Eye (tissue), 1 donor: ENCODE measurements at regions not wholly inside any gene's neighbourhood (a gene's known extent, or its start where the extent isn't known, plus 50 kb on each side); places are given as distances from the start of the nearest gene placed in this dataset.

Experiments used
- DNase-seq: peaks from one replicate; pipeline ENCODE4 v3.0.0-alpha.2; 2015

- peak; percentile 67 for DNase-seq
These were observed 1262.0 kb downstream of the TYW1 start for GRCh38 chr7:68258609-68259008.

GRCh38 chr7:68265258-68265657 lies 1268.6 kb downstream of the TYW1 start:
- DNase-seq, result no peak

DNA sequence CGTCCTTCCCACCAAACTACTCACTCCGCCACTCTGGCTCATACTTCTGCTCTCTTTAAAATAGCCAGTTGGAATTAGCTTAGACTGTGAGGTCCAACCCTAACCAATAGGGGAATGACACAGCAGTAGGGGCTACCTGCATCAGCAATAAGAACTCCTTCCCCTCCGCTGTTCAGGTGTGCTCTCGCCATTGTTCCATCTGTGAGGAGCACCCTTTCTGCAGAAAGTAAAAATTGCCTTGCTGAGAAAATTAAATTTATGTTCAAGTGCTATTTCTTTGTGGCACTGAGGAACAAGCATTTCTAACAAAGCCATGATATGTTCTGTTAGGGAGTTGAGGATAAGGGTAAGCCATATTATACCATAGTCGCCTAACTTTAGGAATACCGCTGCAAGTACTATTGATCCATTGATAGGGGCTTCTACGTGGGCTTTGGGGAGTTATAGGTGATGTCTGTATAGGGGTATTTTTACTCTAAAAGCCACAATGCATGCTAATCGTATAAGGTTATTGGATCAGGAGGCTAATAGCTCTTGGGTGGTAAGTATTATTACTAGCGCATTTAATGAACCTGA lies 1269.5 kb downstream of the TYW1 start:
- DNase-seq, result no peak

GRCh38 chr7:68267486-68267885 lies 1270.9 kb downstream of the TYW1 start:
- no peak for DNase-seq

GRCh38 chr7:68269405-68269804 lies 1272.8 kb downstream of the TYW1 start:
- no peak for DNase-seq

- no peak for DNase-seq
These were observed 1275.9 kb downstream of the TYW1 start for GRCh38 chr7:68272507-68272906.

DNA sequence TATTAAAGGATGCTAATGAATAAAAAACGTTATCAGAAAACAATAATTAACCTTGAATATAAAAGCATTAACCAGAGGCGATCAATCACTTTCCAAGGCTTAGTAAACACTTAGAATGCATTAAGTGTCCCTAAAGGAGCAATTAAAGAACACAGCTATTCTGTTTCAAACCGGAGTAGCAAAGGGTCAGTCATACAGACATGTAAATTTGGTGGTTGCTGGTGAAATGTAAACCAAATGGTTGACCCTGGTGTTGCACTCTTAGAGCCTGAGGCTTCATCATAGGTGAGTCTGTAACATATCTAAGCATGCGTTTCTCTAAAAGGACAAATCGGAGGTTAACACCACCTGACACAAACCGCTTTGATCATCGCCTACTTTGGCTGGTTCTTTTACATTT lies 1280.1 kb downstream of the TYW1 start:
- DNase-seq, result no peak

DNA sequence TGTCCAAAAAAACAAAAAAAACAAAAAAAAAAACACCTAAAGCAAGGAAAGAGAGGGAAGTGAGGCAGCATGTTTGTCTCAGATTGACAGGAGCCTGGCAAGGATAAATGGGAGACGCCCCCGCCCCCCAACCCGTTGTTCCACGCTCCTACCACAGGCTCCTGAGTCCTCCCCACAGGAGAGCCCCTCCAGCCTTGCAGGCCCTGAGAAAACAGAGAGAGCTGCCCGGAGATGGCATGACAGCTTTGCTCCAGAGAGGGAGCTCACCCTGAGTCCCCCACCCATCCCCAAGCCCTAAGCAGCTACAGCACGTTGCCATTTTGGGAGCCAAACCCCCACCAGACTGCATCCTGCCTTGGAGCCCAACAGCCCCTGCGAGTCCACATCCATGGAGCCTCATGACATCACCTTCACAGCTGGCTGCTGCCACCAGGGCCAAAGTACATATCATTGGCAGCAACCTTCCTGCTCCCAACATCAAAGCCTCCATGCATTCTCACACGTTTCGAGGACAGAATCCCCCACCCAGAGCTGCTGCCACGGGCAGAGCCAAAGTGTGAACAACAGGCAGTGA lies 1283.3 kb downstream of the TYW1 start:
- DNase-seq, result no peak

DNA sequence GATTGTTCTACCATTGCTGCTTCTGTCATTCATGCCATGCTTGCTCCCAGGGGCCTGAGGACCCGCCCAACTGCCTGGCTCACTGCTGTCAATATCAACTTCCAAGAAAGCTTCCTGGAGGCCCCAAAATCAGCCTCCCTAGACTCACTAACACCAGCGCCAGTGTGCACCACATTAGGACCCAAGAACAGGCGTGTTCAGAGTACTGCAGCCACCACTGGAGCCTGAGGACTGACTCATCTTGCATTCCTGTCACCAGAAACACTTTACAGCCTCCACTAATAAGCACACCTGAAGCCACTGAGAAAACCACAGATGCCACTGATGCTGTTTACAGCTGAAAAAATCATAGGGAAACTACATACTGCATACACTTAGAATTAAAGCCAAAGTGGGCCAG lies 1284.3 kb downstream of the TYW1 start:
- DNase-seq, result no peak

- DNase-seq, result peak; percentile 61
These were observed 1291.5 kb downstream of the TYW1 start for GRCh38 chr7:68288144-68288593.

DNA sequence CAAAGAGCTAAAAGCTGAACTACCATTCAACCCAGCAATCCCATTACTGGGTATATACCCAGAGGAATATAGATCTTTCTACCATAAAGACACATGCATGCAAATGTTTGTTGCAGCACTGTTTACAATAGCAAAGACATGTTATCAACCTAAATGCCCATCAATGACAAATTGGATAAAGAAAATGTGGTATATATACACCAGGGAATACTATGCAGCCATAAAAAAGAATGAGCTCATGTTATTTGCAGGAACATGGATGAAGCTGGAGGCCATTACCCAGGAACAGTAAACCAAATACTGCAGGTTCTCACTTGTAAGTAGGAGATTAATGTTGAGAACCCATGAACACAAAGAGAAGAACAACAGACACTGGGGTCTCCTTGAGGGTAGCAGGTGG lies 1295.1 kb downstream of the TYW1 start:
- no peak for DNase-seq

- no peak for DNase-seq
These were observed 1298.8 kb downstream of the TYW1 start for GRCh38 chr7:68295386-68295785.

GRCh38 chr7:68304536-68304935 lies 1293.7 kb upstream of the AUTS2 start:
- DNase-seq, result no peak

DNA sequence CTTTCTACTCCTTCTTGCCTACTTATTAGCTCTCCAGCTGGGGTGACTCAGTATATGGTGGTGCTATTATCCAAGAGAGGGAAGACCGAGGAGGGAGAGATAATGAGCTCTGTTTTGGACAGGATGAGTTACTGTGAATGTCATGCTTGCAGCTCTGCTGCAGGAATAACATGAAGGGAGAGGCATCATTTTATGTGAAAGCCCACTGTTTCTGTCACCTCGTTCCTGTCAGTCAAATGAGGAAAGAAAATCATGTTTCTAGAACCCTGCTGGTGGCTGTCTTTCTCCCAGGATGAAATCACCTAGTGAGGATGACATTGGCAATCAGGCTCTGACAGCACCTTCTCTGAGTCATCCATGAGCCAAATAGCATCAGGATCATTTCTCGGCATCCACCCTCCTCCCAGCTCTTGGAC lies 1291.6 kb upstream of the AUTS2 start:
- no peak for DNase-seq

DNA sequence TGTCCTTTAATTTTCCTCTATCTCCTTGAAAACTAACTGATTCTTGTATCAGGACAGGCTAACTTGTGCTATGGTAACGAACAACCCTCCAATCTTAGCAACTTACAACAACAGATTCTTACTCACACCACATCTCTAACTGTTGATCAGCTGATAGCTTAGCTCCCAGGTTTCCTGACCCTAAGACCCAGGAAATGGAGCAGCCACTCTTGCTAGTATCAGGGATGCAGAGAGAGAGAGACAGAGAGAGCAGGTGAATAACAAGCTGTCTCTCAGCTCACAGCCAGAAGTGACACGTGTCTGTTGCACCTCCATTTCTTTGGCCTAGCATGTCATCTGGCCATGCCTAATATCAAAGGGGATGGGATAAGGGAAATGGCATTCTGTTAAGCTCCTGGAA lies 1289.0 kb upstream of the AUTS2 start:
- DNase-seq, result no peak

- DNase-seq, result no peak
These were observed 1288.5 kb upstream of the AUTS2 start for GRCh38 chr7:68309806-68310205.

DNA sequence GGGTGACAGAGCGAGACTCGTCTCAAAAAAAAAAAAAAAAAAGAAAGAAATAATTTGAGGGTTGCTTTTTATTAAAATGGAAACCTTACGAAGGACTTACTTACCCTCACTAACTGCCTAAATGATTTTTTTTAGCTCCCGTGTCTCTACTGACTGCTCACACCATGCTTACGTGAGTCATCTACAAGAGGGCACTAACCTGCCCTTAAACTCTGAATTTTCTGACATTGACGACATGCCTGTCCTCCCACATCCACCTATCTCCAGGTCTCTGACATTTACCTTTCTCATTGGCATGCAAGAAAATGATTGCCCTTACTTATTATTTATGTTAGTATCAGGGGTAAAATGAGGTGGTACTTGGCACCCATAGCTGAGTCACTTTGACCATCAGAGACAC lies 1286.3 kb upstream of the AUTS2 start:
- DNase-seq, result no peak

- no peak for DNase-seq
These were observed 1284.5 kb upstream of the AUTS2 start for GRCh38 chr7:68313806-68314205.

- no peak for DNase-seq
These were observed 1284.1 kb upstream of the AUTS2 start for GRCh38 chr7:68314208-68314607.

- no peak for DNase-seq
These were observed 1280.8 kb upstream of the AUTS2 start for GRCh38 chr7:68317476-68317875.

GRCh38 chr7:68319061-68319460 lies 1279.2 kb upstream of the AUTS2 start:
- DNase-seq, result no peak

DNA sequence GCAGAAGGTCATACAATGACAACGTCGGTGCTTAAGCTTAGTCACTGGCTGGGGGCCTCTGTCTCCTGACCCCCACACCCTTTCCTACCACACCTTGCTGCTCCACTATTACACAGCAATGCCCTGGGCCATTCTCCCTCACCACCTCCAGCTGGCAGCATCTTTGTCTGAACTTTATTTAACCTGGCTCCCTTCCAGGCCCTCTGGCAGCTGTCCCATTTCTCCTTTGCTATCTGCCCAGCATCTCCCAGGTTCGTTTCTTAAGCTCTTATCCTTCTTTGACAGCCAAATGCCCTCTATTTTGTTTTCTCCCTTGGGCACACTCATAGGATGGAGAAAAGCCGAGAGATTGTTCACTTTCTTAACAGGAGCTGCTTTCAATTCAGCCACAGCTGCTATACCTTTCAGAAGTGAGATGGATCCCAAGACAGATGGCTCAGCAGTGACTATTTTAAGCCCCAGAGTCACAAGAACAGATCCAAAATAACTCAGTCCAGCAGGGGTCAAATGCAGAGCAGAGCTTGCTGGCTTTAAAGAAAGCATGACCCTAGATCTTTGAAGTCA lies 1277.1 kb upstream of the AUTS2 start:
- peak; percentile 68 for DNase-seq

- peak; percentile 36 for DNase-seq
These were observed 1276.3 kb upstream of the AUTS2 start for GRCh38 chr7:68321776-68322496.

DNA sequence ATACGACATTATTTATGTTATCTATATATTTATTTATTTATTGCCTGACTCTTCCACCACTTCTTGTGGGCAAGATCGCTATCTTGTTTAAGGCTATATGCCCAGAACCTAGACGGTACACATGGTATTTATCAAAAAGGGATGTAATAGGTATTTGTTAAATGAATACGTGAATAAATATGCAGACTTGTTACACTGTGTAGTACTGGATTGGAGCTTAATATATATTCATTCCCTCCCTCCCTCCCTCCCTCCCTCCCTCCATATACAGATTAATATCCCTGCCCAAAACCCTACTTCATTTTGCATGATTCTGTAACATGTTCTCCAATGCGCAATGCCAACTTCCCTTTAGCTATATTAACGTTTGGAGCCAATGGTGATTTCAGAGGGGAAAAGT lies 1273.7 kb upstream of the AUTS2 start:
- no peak for DNase-seq
